ENCODE measurements at regions not wholly inside any gene's neighbourhood (a gene's known extent, or its start where the extent isn't known, plus 50 kb on each side); places are given as distances from the start of the nearest gene placed in this dataset.

DNA sequence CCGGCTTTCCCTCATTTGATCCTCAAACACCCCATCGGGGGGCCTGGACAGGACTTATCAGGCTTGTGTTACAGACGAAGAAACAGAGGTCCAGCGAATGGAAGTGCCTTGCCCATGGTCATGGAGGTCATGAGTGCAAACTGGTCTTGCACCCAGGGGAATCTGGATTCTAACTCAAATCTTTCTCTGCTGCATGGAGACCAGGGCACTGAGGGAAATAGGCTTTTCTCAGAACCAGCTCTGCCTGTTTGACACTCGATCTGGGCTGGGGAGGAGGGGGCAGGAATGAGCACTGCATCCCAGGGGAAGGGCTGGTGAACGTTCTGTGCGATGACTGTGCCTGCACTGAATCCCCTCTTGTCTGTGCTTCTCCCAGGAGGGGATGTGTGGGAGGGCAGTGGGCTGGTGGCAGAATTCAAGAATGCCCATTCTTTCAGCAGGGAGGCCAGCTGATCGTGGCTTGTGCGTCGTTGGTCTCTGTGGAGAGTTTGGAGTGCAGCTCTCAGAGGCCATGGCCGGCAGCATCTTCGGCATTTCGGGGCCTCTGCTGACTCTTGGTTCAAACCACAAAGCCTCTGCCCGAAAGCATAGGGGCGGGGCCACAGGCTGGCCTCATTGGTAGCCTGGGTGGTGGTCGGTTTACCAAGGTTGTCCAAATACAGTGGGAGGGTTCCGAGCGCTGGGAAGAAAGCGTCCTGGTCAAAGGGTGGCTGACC is 171.6 kb downstream of the DDX1 start:
- Mint-ChIP-seq H3K9me3 (no peaks in the 10 kb centered on the region; the same call in 2 of the 3 replicates), H3K27ac (no peak overlapping the region), H3K4me3 (no peak overlapping the region), H3K4me1 (peaks cover 9% of the 10 kb centered on the region; the same call in 2 of the 3 replicates), H3K27me3 (ENCODE audit: insufficient read depth, low read depth, poor library complexity) (no peaks in the 10 kb centered on the region), H3K36me3 (ENCODE audit: low read depth) (no peaks in the 10 kb centered on the region; the same call in 2 of the 3 replicates)
- Histone ChIP-seq H3K4me1 (ENCODE audit: insufficient read depth) (no peaks in the 10 kb centered on the region), H3K79me2 (replicated peaks; ENCODE audit: insufficient read depth) (no peaks in the 10 kb centered on the region), H3K4me2 (no peak overlapping the region), H3K9me2 (ENCODE audit: insufficient read depth) (no peaks in the 10 kb centered on the region), H3K27me3 (ENCODE audit: insufficient read depth) (no peaks in the 10 kb centered on the region), H4K20me1 (replicated peaks; ENCODE audit: insufficient read depth) (no peaks in the 10 kb centered on the region), H3K4me3 (no peak overlapping the region), H3F3A (replicated peaks; ENCODE audit: low read depth) (no peaks in the 10 kb centered on the region), H3K36me3 (ENCODE audit: insufficient read depth) (no peaks in the 10 kb centered on the region), H2AFZ (0 out of 2 replicates have a peak overlapping the region, but pooled peaks have one; percentile 32), H3K27ac (ENCODE audit: low read depth) (no peak overlapping the region)
- DNase-seq (ENCODE audit: low spot score) (no peak), ATAC-seq (no peak)
- TF ChIP-seq, protein P1, sequence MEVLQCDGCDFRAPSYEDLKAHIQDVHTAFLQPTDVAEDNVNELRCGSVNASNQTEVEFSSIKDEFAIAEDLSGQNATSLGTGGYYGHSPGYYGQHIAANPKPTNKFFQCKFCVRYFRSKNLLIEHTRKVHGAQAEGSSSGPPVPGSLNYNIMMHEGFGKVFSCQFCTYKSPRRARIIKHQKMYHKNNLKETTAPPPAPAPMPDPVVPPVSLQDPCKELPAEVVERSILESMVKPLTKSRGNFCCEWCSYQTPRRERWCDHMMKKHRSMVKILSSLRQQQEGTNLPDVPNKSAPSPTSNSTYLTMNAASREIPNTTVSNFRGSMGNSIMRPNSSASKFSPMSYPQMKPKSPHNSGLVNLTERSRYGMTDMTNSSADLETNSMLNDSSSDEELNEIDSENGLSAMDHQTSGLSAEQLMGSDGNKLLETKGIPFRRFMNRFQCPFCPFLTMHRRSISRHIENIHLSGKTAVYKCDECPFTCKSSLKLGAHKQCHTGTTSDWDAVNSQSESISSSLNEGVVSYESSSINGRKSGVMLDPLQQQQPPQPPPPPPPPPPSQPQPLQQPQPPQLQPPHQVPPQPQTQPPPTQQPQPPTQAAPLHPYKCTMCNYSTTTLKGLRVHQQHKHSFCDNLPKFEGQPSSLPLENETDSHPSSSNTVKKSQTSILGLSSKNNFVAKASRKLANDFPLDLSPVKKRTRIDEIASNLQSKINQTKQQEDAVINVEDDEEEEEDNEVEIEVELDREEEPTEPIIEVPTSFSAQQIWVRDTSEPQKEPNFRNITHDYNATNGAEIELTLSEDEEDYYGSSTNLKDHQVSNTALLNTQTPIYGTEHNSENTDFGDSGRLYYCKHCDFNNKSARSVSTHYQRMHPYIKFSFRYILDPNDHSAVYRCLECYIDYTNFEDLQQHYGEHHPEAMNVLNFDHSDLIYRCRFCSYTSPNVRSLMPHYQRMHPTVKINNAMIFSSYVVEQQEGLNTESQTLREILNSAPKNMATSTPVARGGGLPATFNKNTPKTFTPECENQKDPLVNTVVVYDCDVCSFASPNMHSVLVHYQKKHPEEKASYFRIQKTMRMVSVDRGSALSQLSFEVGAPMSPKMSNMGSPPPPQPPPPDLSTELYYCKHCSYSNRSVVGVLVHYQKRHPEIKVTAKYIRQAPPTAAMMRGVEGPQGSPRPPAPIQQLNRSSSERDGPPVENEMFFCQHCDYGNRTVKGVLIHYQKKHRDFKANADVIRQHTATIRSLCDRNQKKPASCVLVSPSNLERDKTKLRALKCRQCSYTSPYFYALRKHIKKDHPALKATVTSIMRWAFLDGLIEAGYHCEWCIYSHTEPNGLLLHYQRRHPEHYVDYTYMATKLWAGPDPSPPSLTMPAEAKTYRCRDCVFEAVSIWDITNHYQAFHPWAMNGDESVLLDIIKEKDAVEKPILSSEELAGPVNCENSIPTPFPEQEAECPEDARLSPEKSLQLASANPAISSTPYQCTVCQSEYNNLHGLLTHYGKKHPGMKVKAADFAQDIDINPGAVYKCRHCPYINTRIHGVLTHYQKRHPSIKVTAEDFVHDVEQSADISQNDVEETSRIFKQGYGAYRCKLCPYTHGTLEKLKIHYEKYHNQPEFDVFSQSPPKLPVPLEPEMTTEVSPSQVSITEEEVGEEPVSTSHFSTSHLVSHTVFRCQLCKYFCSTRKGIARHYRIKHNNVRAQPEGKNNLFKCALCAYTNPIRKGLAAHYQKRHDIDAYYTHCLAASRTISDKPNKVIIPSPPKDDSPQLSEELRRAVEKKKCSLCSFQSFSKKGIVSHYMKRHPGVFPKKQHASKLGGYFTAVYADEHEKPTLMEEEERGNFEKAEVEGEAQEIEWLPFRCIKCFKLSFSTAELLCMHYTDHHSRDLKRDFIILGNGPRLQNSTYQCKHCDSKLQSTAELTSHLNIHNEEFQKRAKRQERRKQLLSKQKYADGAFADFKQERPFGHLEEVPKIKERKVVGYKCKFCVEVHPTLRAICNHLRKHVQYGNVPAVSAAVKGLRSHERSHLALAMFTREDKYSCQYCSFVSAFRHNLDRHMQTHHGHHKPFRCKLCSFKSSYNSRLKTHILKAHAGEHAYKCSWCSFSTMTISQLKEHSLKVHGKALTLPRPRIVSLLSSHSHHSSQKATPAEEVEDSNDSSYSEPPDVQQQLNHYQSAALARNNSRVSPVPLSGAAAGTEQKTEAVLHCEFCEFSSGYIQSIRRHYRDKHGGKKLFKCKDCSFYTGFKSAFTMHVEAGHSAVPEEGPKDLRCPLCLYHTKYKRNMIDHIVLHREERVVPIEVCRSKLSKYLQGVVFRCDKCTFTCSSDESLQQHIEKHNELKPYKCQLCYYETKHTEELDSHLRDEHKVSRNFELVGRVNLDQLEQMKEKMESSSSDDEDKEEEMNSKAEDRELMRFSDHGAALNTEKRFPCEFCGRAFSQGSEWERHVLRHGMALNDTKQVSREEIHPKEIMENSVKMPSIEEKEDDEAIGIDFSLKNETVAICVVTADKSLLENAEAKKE (CRISPR knock-in tag; IDR thresholded peaks at IDR 0.05): no peak
- TF ChIP-seq POLR2AphosphoS5 (IDR thresholded peaks at IDR 0.05; ENCODE audit: low read depth) (no peak), ZNF114 (CRISPR knock-in tag; IDR thresholded peaks at IDR 0.05) (no peak), CREB1 (CRISPR knock-in tag; IDR thresholded peaks at IDR 0.05; ENCODE audit: low read depth) (no peak), ZNF331 (CRISPR knock-in tag; IDR thresholded peaks at IDR 0.05; ENCODE audit: low read depth) (no peak), NANOG (IDR thresholded peaks at IDR 0.05; ENCODE audit: borderline replicate concordance) (no peak), EZH2phosphoT487 (IDR thresholded peaks at IDR 0.05; ENCODE audit: unreplicated experiment) (no peak), JUNB (IDR thresholded peaks at IDR 0.05; ENCODE audit: unreplicated experiment) (no peak), STAT1 (IDR thresholded peaks at IDR 0.05; ENCODE audit: unreplicated experiment) (no peak), EZH2 (IDR thresholded peaks at IDR 0.05; ENCODE audit: low read depth, unreplicated experiment) (no peak)
- TF ChIP-seq, protein P2, sequence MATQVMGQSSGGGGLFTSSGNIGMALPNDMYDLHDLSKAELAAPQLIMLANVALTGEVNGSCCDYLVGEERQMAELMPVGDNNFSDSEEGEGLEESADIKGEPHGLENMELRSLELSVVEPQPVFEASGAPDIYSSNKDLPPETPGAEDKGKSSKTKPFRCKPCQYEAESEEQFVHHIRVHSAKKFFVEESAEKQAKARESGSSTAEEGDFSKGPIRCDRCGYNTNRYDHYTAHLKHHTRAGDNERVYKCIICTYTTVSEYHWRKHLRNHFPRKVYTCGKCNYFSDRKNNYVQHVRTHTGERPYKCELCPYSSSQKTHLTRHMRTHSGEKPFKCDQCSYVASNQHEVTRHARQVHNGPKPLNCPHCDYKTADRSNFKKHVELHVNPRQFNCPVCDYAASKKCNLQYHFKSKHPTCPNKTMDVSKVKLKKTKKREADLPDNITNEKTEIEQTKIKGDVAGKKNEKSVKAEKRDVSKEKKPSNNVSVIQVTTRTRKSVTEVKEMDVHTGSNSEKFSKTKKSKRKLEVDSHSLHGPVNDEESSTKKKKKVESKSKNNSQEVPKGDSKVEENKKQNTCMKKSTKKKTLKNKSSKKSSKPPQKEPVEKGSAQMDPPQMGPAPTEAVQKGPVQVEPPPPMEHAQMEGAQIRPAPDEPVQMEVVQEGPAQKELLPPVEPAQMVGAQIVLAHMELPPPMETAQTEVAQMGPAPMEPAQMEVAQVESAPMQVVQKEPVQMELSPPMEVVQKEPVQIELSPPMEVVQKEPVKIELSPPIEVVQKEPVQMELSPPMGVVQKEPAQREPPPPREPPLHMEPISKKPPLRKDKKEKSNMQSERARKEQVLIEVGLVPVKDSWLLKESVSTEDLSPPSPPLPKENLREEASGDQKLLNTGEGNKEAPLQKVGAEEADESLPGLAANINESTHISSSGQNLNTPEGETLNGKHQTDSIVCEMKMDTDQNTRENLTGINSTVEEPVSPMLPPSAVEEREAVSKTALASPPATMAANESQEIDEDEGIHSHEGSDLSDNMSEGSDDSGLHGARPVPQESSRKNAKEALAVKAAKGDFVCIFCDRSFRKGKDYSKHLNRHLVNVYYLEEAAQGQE (IDR thresholded peaks at IDR 0.05; ENCODE audit: unreplicated experiment): no peak
- TF ChIP-seq, protein P3, sequence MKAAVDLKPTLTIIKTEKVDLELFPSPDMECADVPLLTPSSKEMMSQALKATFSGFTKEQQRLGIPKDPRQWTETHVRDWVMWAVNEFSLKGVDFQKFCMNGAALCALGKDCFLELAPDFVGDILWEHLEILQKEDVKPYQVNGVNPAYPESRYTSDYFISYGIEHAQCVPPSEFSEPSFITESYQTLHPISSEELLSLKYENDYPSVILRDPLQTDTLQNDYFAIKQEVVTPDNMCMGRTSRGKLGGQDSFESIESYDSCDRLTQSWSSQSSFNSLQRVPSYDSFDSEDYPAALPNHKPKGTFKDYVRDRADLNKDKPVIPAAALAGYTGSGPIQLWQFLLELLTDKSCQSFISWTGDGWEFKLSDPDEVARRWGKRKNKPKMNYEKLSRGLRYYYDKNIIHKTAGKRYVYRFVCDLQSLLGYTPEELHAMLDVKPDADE (IDR thresholded peaks at IDR 0.05): no peak
- TF ChIP-seq, protein P4, sequence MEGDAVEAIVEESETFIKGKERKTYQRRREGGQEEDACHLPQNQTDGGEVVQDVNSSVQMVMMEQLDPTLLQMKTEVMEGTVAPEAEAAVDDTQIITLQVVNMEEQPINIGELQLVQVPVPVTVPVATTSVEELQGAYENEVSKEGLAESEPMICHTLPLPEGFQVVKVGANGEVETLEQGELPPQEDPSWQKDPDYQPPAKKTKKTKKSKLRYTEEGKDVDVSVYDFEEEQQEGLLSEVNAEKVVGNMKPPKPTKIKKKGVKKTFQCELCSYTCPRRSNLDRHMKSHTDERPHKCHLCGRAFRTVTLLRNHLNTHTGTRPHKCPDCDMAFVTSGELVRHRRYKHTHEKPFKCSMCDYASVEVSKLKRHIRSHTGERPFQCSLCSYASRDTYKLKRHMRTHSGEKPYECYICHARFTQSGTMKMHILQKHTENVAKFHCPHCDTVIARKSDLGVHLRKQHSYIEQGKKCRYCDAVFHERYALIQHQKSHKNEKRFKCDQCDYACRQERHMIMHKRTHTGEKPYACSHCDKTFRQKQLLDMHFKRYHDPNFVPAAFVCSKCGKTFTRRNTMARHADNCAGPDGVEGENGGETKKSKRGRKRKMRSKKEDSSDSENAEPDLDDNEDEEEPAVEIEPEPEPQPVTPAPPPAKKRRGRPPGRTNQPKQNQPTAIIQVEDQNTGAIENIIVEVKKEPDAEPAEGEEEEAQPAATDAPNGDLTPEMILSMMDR (conservative IDR thresholded peaks at IDR 0.05; ENCODE audit: low read depth in 2 of 2): no peak

Data from GM23338 (cell line).